Liver (tissue), 8 donors: ENCODE measurements at regions not wholly inside any gene's neighbourhood (a gene's known extent, or its start where the extent isn't known, plus 50 kb on each side); places are given as distances from the start of the nearest gene placed in this dataset.

ENCODE experiments used
- DNase-seq: peaks from one replicate; pipeline ENCODE4 v3.0.0-alpha.2; 2017; ENCODE audit warnings: low spot score
- H3K27ac ChIP-seq, 2 donors: one replicate each; pipeline ENCODE4 v1.7.0; 2013; ENCODE audit warnings: inconsistent platforms in 2 of 2, low read length in 2 of 2, control low read depth in 1 of 2, low read depth in 1 of 2, mild to moderate bottlenecking in 1 of 2
- H3K27me3 ChIP-seq, 4 donors: one replicate each; pipeline versions ENCODE4 v1.6.1 to v1.7.0; 2013; ENCODE audit warnings: low read length in 3 of 4, inconsistent platforms in 1 of 4, mild to moderate bottlenecking in 1 of 4, moderate library complexity in 1 of 4; ENCODE audit not compliant: control insufficient read depth in 4 of 4, insufficient read depth in 4 of 4
- H3K36me3 ChIP-seq, 4 donors: one replicate each; pipeline versions ENCODE4 v1.6.1 to v1.7.0; 2013; ENCODE audit warnings: low read length in 3 of 4, mild to moderate bottlenecking in 3 of 4, low read depth in 1 of 4, moderate library complexity in 1 of 4; ENCODE audit not compliant: control insufficient read depth in 4 of 4, insufficient read depth in 3 of 4
- H3K4me1 ChIP-seq, 4 donors: one replicate each; pipeline versions ENCODE4 v1.6.1 to v1.7.0; 2013; ENCODE audit warnings: low read length in 3 of 4, mild to moderate bottlenecking in 3 of 4, moderate library complexity in 1 of 4; ENCODE audit not compliant: control insufficient read depth in 4 of 4, insufficient read depth in 4 of 4
- H3K4me3 ChIP-seq, 3 donors: one replicate each; pipeline versions ENCODE4 v1.6.1 to v1.7.0; 2013; ENCODE audit warnings: low read length in 3 of 3, control low read depth in 1 of 3, low read depth in 1 of 3, mild to moderate bottlenecking in 1 of 3
- H3K9ac ChIP-seq, 2 donors: one replicate each; pipeline ENCODE4 v1.7.0; 2013; ENCODE audit warnings: low read length in 2 of 2, mild to moderate bottlenecking in 2 of 2, moderate library complexity in 2 of 2, control low read depth in 1 of 2, low read depth in 1 of 2
- H3K9me3 ChIP-seq, 4 donors: one replicate each; pipeline versions ENCODE4 v1.6.1 to v1.7.0; 2013; ENCODE audit warnings: low read length in 3 of 4; ENCODE audit not compliant: control insufficient read depth in 4 of 4
- ATF3 ChIP-seq: IDR thresholded peaks from 2 replicates; pipeline ENCODE4 v1.6.1; 2016; ENCODE audit warnings: antibody characterized with exemption
- CTCF ChIP-seq: fragments of 150-350 bp; IDR thresholded peaks from 2 replicates; pipeline ENCODE4 v1.5.1; 2017; ENCODE audit warnings: improper control_type of control experiment, low read depth, low read length; ENCODE audit not compliant: missing input control
- EGR1 ChIP-seq, 2 donors: IDR thresholded peaks; 2 replicates each; pipeline ENCODE4 v1.6.1; 2016 to 2018; ENCODE audit warnings: antibody characterized with exemption in 2 of 2, low read depth in 2 of 2
- GABPA ChIP-seq, 2 donors: IDR thresholded peaks in 1 of 2; conservative IDR thresholded peaks in 1 of 2; 2 replicates each; pipeline ENCODE4 v1.6.1; 2016; ENCODE audit warnings: antibody characterized with exemption in 2 of 2, mild to moderate bottlenecking in 1 of 2, moderate library complexity in 1 of 2
- HNF4A ChIP-seq, 2 donors: conservative IDR thresholded peaks; 2 replicates each; pipeline ENCODE4 v1.6.1; 2016; ENCODE audit warnings: antibody characterized with exemption in 2 of 2, mild to moderate bottlenecking in 2 of 2
- JUND ChIP-seq, 2 donors: IDR thresholded peaks; 2 replicates each; pipeline ENCODE4 v1.6.1; 2016; ENCODE audit warnings: antibody characterized with exemption in 2 of 2
- MAX ChIP-seq: IDR thresholded peaks from 2 replicates; pipeline ENCODE4 v1.6.1; 2016; ENCODE audit warnings: antibody characterized with exemption
- NR2F2 ChIP-seq: IDR thresholded peaks from 2 replicates; pipeline ENCODE4 v1.6.1; 2016; ENCODE audit warnings: antibody characterized with exemption
- REST ChIP-seq: IDR thresholded peaks from 2 replicates; pipeline ENCODE4 v1.6.1; 2016; ENCODE audit warnings: antibody characterized with exemption, mild to moderate bottlenecking
- RXRA ChIP-seq, 2 donors: IDR thresholded peaks; 2 replicates each; pipeline ENCODE4 v1.6.1; 2017 to 2018; ENCODE audit warnings: antibody characterized with exemption in 2 of 2, mild to moderate bottlenecking in 1 of 2
- YY1 ChIP-seq: IDR thresholded peaks from 2 replicates; pipeline ENCODE4 v1.6.1; 2016; ENCODE audit warnings: antibody characterized with exemption, mild to moderate bottlenecking
- ZBTB33 ChIP-seq: IDR thresholded peaks from 2 replicates; pipeline ENCODE4 v1.6.1; 2016; ENCODE audit warnings: antibody characterized with exemption
- WGBS: extraction: QIAGEN DNeasy Blood & Tissue Kit; methylation state at CpG from one replicate; pipeline ENCODE4 v1.1.7; 2013; 5-methylcytosine and 5-hydroxymethylcytosine counted together
- donor health status: healthy.
- donor health status: healthy.
- donor health status: healthy.
- donor health status: healthy.
- donor health status: healthy.

GRCh38 chr10:130642926-130643325 is 506.7 kb downstream of the GLRX3 start (continued):
- TF ChIP-seq YY1, result no peak

- Histone ChIP-seq H3K27ac (no peak overlapping the region), H3K9me3 (peaks cover 0 to 2% (median 0%) of the 10 kb centered on the region in 4 donors), H3K36me3 (no peaks in the 10 kb centered on the region), H3K4me1 (no peaks in the 10 kb centered on the region), H3K27me3 (no peaks in the 10 kb centered on the region), H3K4me3 (no peak overlapping the region), H3K9ac (no peak overlapping the region)
- TF ChIP-seq ZBTB33, result no peak
- TF ChIP-seq ATF3, result no peak
- TF ChIP-seq NR2F2, result no peak
- no peak for TF ChIP-seq JUND (IDR thresholded peaks at IDR 0.05)
- no peak for TF ChIP-seq RXRA (IDR thresholded peaks at IDR 0.05)
- TF ChIP-seq HNF4A (conservative IDR thresholded peaks at IDR 0.05), result no peak
- no peak for TF ChIP-seq REST
- TF ChIP-seq MAX, result no peak
- DNase-seq, result no peak
- WGBS, result 72% methylated on average over 6 of the region's 6 CpGs
Observed at GRCh38 chr10:130647341-130647740, 511.1 kb downstream of the GLRX3 start.

GRCh38 chr10:130648807-130649206 is 512.6 kb downstream of the GLRX3 start:
- TF ChIP-seq EGR1 (IDR thresholded peaks at IDR 0.05; ENCODE audit: low read depth in 2 of 2) (no peak), HNF4A (conservative IDR thresholded peaks at IDR 0.05) (no peak), JUND (IDR thresholded peaks at IDR 0.05) (no peak), REST (no peak), ATF3 (no peak), GABPA (IDR thresholded peaks at IDR 0.05 in 1 of 2, conservative IDR thresholded peaks at IDR 0.05 in 1 of 2) (no peak), NR2F2 (no peak), CTCF (no peak), YY1 (no peak), RXRA (IDR thresholded peaks at IDR 0.05) (no peak)
- no peak overlapping the region for H3K4me3 ChIP-seq
- 77% methylated on average over 10 of the region's 10 CpGs for WGBS
- DNase-seq, result no peak
- H3K27me3 ChIP-seq, result no peaks in the 10 kb centered on the region
- H3K36me3 ChIP-seq, result no peaks in the 10 kb centered on the region
- H3K9me3 ChIP-seq, result peaks cover 0 to 2% (median 0%) of the 10 kb centered on the region in 4 donors
- no peak overlapping the region for H3K27ac ChIP-seq
- no peaks in the 10 kb centered on the region for H3K4me1 ChIP-seq
- no peak overlapping the region for H3K9ac ChIP-seq
